GM21723 (cell line): ENCODE measurements at regions not wholly inside any gene's neighbourhood (a gene's known extent, or its start where the extent isn't known, plus 50 kb on each side); places are given as distances from the start of the nearest gene placed in this dataset.

Experiments
- ATAC-seq: cut with Tn5 transposase; IDR thresholded peaks from one replicate; pipeline ENCODE4 v1.9.1; 2021; ENCODE audit warnings: mild to moderate bottlenecking, moderate library complexity; ENCODE audit not compliant: unreplicated experiment

GRCh38 chr10:44244745-44245600 is 139.9 kb downstream of the CXCL12 start:
- no peak for ATAC-seq

- no peak for ATAC-seq
Measured at GRCh38 chr10:44243851-44244510, 140.9 kb downstream of the CXCL12 start.

- no peak for ATAC-seq
Measured at GRCh38 chr10:44242826-44243225, 142.1 kb downstream of the CXCL12 start.

GRCh38 chr10:44242091-44242490 is 142.8 kb downstream of the CXCL12 start:
- no peak for ATAC-seq

- ATAC-seq = no peak
Measured at GRCh38 chr10:44240584-44241205, 144.2 kb downstream of the CXCL12 start.

GRCh38 chr10:44238212-44238611 is 146.7 kb downstream of the CXCL12 start:
- no peak for ATAC-seq

GRCh38 chr10:44237364-44238049 is 147.4 kb downstream of the CXCL12 start:
- no peak for ATAC-seq

GRCh38 chr10:44235363-44235762 is 149.5 kb downstream of the CXCL12 start:
- no peak for ATAC-seq

GRCh38 chr10:44234483-44234875 is 150.4 kb downstream of the CXCL12 start:
- no peak for ATAC-seq

GRCh38 chr10:44233561-44234482 is 151.1 kb downstream of the CXCL12 start:
- no peak for ATAC-seq

GRCh38 chr10:44217274-44217820 is 167.6 kb downstream of the CXCL12 start:
- no peak for ATAC-seq

GRCh38 chr10:44216073-44216472 is 168.8 kb downstream of the CXCL12 start:
- ATAC-seq = no peak

- no peak for ATAC-seq
Measured at GRCh38 chr10:44209811-44210210, 175.1 kb downstream of the CXCL12 start.

- no peak for ATAC-seq
Measured at GRCh38 chr10:44207160-44207559, 177.7 kb downstream of the CXCL12 start.

- ATAC-seq = no peak
Measured at GRCh38 chr10:44206127-44206818, 178.6 kb downstream of the CXCL12 start.

- ATAC-seq = no peak
Measured at GRCh38 chr10:44205067-44205466, 179.8 kb downstream of the CXCL12 start.

- no peak for ATAC-seq
Measured at GRCh38 chr10:44203535-44203934, 181.4 kb downstream of the CXCL12 start.

- no peak for ATAC-seq
Measured at GRCh38 chr10:44202952-44203351, 181.9 kb downstream of the CXCL12 start.

GRCh38 chr10:44201656-44202055 is 183.2 kb downstream of the CXCL12 start:
- no peak for ATAC-seq
